A549 (cell line): ENCODE measurements at regions not wholly inside any gene's neighbourhood (a gene's known extent, or its start where the extent isn't known, plus 50 kb on each side); places are given as distances from the start of the nearest gene placed in this dataset.

Source experiments
- EHF ChIP-seq: fragments of 250-450 bp; sonication (Bioruptor Pico); IDR thresholded peaks from 2 replicates; pipeline ENCODE4 v1.5.0; 2020; ENCODE audit warnings: mild to moderate bottlenecking
- EP300 ChIP-seq, 2 experiments: fragments of >200 bp; sonication (Bioruptor Twin); formaldehyde crosslinking; IDR thresholded peaks; 2 replicates in 1 of 2; 3 replicates in 1 of 2; pipeline ENCODE4 v1.6.1; 2016 to 2017
- POLR2A ChIP-seq: IDR thresholded peaks from 2 replicates; pipeline ENCODE4 v1.6.1; 2012; ENCODE audit warnings: mild to moderate bottlenecking, low read length
- RFX5 ChIP-seq: fragments of 450-650 bp; IDR thresholded peaks from 2 replicates; pipeline ENCODE4 v1.7.1; 2014; ENCODE audit warnings: antibody characterized with exemption, mild to moderate bottlenecking, moderate library complexity
- SREBF2 ChIP-seq: fragments of 450-650 bp; IDR thresholded peaks from 2 replicates; pipeline ENCODE4 v1.6.1; 2014; ENCODE audit warnings: mild to moderate bottlenecking, moderate library complexity
- TF ChIP-seq, protein P1 (sequence below): fragments of >200 bp; sonication (Bioruptor Twin); formaldehyde crosslinking; IDR thresholded peaks from 3 replicates; pipeline ENCODE4 v1.5.1; 2016

DNA sequence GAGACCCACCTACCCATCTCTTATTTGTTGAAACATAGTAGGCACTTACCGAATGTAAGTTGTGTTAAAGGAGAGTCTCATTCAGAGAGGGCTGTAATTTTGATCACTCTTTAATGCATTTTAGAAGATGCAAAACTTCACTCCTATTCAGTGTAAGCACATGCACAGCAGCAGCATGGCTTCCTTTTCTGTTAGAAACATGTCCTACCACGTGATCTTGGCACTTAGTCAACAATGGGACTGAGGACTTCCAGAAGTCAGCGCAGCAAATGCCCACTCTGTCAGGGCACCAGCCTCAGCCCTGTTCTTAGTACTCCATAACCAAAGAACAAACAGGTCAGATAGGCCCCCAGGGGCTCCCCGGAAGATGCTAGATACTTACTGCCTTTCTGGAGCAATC is 456.5 kb downstream of the METTL4 start:
- no peak for TF ChIP-seq RFX5
- no peak for TF ChIP-seq EP300 (IDR thresholded peaks at IDR 0.05)
- TF ChIP-seq, protein P1, sequence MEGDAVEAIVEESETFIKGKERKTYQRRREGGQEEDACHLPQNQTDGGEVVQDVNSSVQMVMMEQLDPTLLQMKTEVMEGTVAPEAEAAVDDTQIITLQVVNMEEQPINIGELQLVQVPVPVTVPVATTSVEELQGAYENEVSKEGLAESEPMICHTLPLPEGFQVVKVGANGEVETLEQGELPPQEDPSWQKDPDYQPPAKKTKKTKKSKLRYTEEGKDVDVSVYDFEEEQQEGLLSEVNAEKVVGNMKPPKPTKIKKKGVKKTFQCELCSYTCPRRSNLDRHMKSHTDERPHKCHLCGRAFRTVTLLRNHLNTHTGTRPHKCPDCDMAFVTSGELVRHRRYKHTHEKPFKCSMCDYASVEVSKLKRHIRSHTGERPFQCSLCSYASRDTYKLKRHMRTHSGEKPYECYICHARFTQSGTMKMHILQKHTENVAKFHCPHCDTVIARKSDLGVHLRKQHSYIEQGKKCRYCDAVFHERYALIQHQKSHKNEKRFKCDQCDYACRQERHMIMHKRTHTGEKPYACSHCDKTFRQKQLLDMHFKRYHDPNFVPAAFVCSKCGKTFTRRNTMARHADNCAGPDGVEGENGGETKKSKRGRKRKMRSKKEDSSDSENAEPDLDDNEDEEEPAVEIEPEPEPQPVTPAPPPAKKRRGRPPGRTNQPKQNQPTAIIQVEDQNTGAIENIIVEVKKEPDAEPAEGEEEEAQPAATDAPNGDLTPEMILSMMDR = no peak
- no peak for TF ChIP-seq SREBF2
- no peak for TF ChIP-seq EHF (CRISPR knock-in tag)
- TF ChIP-seq POLR2A = no peak
